AG09319 (cell line): ENCODE measurements at regions not wholly inside any gene's neighbourhood (a gene's known extent, or its start where the extent isn't known, plus 50 kb on each side); places are given as distances from the start of the nearest gene placed in this dataset.
A peak's percentile ranks its signal among the peaks of the same experiment; 100 is the strongest.

ENCODE experiments used
- DNase-seq: peaks from one replicate; pipeline ENCODE4 v3.0.0-alpha.2; 2010; ENCODE audit warnings: low read depth; ENCODE audit errors: extremely low read depth
- TF ChIP-seq, protein P1 (sequence below): IDR thresholded peaks from 2 replicates; pipeline ENCODE4 v1.5.1; 2011; ENCODE audit warnings: low read depth, mild to moderate bottlenecking, inconsistent platforms, low read length, moderate library complexity

DNA sequence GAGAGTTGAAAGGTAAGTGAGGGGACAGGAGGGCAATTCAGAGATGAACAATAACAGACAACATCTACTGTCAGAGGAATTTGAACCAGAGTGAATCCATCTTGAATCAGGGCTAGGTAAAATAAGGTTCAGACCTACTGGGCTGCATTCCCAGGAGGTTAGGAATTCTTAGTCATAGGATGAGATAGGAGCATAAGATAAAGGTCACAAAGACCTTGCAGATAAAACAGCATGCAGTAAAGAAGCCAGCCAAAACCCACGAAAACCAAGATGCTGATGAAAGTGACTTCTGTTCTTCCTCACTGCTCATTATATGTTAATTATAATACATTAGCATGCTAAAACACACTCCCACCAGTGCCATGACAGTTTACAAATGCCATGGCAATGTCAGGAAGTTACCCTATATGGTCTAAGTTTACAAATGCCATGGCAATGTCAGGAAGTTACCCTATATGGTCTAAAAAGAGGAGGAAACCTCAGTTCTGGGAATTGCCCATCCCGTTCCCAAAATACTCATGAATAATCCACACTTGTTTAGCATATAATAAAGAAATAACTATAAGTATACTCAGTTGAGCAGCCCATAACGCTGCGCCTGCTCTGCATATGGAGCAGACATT lies 248.5 kb downstream of the HAO1 start:
- DNase-seq, result no peak
- TF ChIP-seq, protein P1, sequence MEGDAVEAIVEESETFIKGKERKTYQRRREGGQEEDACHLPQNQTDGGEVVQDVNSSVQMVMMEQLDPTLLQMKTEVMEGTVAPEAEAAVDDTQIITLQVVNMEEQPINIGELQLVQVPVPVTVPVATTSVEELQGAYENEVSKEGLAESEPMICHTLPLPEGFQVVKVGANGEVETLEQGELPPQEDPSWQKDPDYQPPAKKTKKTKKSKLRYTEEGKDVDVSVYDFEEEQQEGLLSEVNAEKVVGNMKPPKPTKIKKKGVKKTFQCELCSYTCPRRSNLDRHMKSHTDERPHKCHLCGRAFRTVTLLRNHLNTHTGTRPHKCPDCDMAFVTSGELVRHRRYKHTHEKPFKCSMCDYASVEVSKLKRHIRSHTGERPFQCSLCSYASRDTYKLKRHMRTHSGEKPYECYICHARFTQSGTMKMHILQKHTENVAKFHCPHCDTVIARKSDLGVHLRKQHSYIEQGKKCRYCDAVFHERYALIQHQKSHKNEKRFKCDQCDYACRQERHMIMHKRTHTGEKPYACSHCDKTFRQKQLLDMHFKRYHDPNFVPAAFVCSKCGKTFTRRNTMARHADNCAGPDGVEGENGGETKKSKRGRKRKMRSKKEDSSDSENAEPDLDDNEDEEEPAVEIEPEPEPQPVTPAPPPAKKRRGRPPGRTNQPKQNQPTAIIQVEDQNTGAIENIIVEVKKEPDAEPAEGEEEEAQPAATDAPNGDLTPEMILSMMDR, result no peak

DNA sequence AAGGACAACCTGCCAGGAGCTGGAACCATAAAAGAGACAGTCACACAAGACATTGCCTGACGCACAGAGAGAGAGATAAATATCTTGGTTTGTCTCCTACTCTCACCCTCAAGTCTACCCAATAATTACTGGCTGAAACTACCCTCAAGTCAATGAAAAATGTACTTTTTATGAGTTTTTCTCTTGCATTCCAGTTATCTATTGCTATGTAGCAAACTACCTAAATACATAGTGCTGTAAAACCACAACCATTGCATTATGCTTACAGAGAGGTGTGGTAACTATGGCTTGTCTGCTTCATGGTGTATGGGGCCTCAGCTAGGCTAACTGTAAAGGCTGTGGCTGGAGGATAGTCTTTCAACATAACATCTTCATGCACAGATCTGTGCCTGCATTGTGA lies 247.8 kb downstream of the HAO1 start:
- DNase-seq, result no peak
- TF ChIP-seq, protein P1, result no peak

DNA sequence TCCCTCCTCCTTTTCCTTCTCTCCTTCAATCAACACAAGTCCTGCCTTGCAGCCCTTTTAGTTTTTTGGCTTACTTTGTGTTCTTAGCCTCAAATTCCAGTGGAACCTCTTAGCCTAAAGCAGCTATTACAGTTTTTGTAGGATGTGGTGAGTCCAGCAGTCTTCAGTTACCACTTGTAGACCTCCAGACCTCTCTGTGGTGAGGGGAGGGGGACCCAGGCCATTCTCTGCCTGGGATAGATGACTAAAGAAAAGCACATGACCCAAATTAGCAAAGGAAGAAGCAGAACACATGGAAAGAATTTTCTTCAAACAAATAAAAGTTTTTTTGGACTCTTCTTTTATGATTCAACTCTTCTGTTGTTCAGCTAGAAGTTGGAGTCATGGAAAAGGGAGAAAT lies 246.5 kb downstream of the HAO1 start:
- peak; percentile 16 for DNase-seq
- TF ChIP-seq, protein P1, result no peak

DNA sequence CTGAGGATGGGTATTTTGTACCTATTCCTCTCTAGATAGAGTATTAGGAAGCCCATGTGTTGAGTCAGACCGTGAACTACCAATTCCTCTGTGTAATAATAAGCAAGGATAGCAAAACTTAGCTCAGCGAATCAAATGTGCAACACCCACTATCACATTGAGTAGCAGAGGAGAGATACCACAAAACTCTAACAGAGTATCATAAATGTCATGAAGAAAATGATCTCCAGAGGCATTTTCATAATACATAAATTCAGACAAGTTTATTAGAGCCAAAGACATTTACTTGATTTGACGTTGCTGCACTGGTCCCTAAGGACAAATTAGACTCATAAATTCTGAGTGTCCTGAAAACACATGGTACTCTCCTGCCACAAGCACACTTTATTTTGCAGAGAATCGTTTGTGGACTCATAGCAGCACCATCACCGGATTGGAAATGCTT lies 245.2 kb downstream of the HAO1 start:
- DNase-seq, result no peak
- TF ChIP-seq, protein P1, result no peak

DNA sequence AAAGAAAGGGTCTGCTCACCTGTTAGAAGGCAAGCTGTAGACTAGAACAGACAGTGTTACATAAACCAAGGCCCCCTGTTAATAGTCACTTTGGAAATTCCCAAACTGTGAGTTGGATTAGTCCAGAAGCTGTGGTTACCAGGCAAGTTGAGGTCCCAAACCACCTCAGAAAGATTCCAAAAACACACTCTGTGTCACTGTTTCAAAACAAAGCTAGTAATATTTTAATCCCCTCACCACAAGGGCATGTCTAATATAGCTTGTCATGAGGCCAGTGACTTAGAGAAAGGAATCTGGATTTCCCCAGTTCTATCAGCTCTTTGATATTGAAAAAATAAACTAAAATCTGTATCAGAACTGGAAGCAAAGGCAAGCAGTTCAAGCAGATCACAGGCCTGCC lies 244.6 kb downstream of the HAO1 start:
- DNase-seq, result peak; percentile 1
- TF ChIP-seq, protein P1, result no peak

DNA sequence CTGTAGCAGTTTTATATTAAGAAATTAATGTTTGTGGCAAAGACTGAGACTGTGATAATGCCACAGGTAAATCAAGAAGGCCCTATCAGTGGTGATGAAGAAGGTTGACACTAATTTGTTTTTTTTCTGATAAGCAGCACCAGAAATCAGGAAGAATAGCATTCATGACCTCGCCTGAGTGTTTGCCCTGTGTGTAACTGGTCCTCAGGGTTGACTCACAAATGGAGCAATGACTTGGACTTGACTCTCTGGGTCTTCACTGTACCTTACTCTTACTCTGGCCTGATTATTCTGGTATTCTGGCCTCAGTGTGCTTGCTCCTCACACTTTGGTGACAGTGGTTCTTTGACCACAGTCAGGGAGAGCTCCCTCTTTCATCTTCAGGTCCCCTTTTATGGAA lies 243.9 kb downstream of the HAO1 start:
- no peak for DNase-seq
- TF ChIP-seq, protein P1, result no peak

DNA sequence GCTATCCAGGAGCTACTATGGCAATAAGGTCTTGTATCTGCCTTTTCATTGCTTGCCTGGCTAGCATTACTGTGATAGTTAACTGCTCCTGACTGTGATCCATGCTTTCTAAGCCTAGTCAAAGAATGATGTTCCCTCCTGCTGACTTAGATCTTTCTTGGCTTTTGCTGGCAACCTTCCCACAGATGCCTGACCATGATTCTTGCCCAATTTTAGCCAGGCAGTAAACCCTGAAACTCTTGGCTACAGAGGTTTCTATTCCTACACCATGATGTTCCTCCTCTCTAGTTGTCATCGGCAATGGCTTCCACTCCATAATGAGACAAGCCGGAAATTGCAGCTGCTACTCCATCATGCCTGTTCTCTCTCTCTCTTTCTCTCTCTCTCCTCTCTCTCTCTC lies 238.1 kb downstream of the HAO1 start:
- no peak for DNase-seq

More for the DNA sequence above, 238.1 kb downstream of the HAO1 start:
- TF ChIP-seq, protein P1, result no peak
